H9 (cell line): ENCODE measurements at regions not wholly inside any gene's neighbourhood (a gene's known extent, or its start where the extent isn't known, plus 50 kb on each side); places are given as distances from the start of the nearest gene placed in this dataset.

Source experiments
- DNase-seq: peaks from one replicate; pipeline ENCODE4 v3.0.0-alpha.2; 2017
- H2AFZ ChIP-seq: one replicate; pipeline ENCODE4 v1.6.1; 2013; ENCODE audit warnings: mild to moderate bottlenecking, low read length, control low read depth, moderate library complexity
- H2AK5ac ChIP-seq: 2 replicates; pipeline ENCODE4 v1.6.1; 2013; ENCODE audit warnings: low read length, control low read depth, mixed read lengths; ENCODE audit not compliant: insufficient read length
- H2BK120ac ChIP-seq: one replicate; pipeline ENCODE4 v1.6.1; 2013; ENCODE audit warnings: low read depth, mild to moderate bottlenecking, low read length, control low read depth, inconsistent platforms; ENCODE audit not compliant: poor library complexity, severe bottlenecking
- H2BK12ac ChIP-seq: 2 replicates; pipeline ENCODE4 v1.6.1; 2013; ENCODE audit warnings: low read length, control low read depth, mixed read lengths, low read depth; ENCODE audit not compliant: insufficient read length
- H2BK15ac ChIP-seq: 2 replicates; pipeline ENCODE4 v1.6.1; 2013; ENCODE audit warnings: low read depth, low read length, control low read depth
- H2BK20ac ChIP-seq: one replicate; pipeline ENCODE4 v1.6.1; 2013; ENCODE audit warnings: low read depth, mild to moderate bottlenecking, low read length, control low read depth, inconsistent platforms; ENCODE audit not compliant: poor library complexity, severe bottlenecking
- H2BK5ac ChIP-seq: 2 replicates; pipeline ENCODE4 v1.6.1; 2013; ENCODE audit warnings: low read length, control low read depth, mixed read lengths; ENCODE audit not compliant: insufficient read length
- H3K14ac ChIP-seq: 2 replicates; pipeline ENCODE4 v1.6.1; 2013; ENCODE audit warnings: low read length, control low read depth; ENCODE audit not compliant: insufficient read depth
- H3K18ac ChIP-seq: 2 replicates; pipeline ENCODE4 v1.6.1; 2013; ENCODE audit warnings: low read depth, mild to moderate bottlenecking, mixed read lengths, low read length, control low read depth; ENCODE audit not compliant: insufficient read length
- H3K23ac ChIP-seq: 2 replicates; pipeline ENCODE4 v1.6.1; 2013; ENCODE audit warnings: low read length, control low read depth, mixed read lengths, low read depth; ENCODE audit not compliant: insufficient read length
- H3K23me2 ChIP-seq: 2 replicates; pipeline ENCODE4 v1.6.1; 2013; ENCODE audit warnings: low read depth, mild to moderate bottlenecking, mixed read lengths, low read length, control low read depth; ENCODE audit not compliant: insufficient read length, poor library complexity, severe bottlenecking
- H3K27ac ChIP-seq: 2 replicates; pipeline ENCODE4 v1.5.1; 2013; ENCODE audit warnings: low read length, control low read depth, mixed read lengths, low read depth; ENCODE audit not compliant: insufficient read length
- H3K27me3 ChIP-seq: 2 replicates; pipeline ENCODE4 v1.6.1; 2013; ENCODE audit warnings: low read length, control low read depth, inconsistent platforms; ENCODE audit not compliant: insufficient read depth
- H3K4ac ChIP-seq: 2 replicates; pipeline ENCODE4 v1.6.1; 2013; ENCODE audit warnings: low read depth, mild to moderate bottlenecking, control low read depth, inconsistent platforms, low read length, moderate library complexity
- H3K4me1 ChIP-seq: 2 replicates; pipeline ENCODE4 v1.6.1; 2013; ENCODE audit warnings: low read length, control low read depth, inconsistent platforms; ENCODE audit not compliant: insufficient read depth
- H3K4me2 ChIP-seq: 2 replicates; pipeline ENCODE4 v1.6.1; 2013; ENCODE audit warnings: low read length, control low read depth, mixed read lengths; ENCODE audit not compliant: insufficient read length, insufficient read depth
- H3K56ac ChIP-seq: 2 replicates; pipeline ENCODE4 v1.6.1; 2013; ENCODE audit warnings: low read depth, mild to moderate bottlenecking, mixed read lengths, low read length, control low read depth; ENCODE audit not compliant: insufficient read length
- H3K79me1 ChIP-seq: 2 replicates; pipeline ENCODE4 v1.6.1; 2013; ENCODE audit warnings: low read depth, mild to moderate bottlenecking, moderate library complexity, low read length, control low read depth, inconsistent platforms; ENCODE audit not compliant: insufficient read depth, poor library complexity, severe bottlenecking
- H3K79me2 ChIP-seq: 2 replicates; pipeline ENCODE4 v1.6.1; 2013; ENCODE audit warnings: low read length, control low read depth, inconsistent platforms; ENCODE audit not compliant: insufficient read depth
- H3K9ac ChIP-seq: 2 replicates; pipeline ENCODE4 v1.6.1; 2013; ENCODE audit warnings: low read length, control low read depth, mixed read lengths; ENCODE audit not compliant: insufficient read length; ENCODE audit errors: extremely low read depth
- H3K9me3 ChIP-seq: one replicate; pipeline ENCODE4 v1.6.1; 2013; ENCODE audit warnings: low read depth, low read length, inconsistent platforms; ENCODE audit not compliant: control insufficient read depth
- H3T11ph ChIP-seq: one replicate; pipeline ENCODE4 v1.6.1; 2013; ENCODE audit warnings: mild to moderate bottlenecking, low read length, control low read depth, inconsistent platforms
- H4K20me1 ChIP-seq: one replicate; pipeline ENCODE4 v1.6.1; 2013; ENCODE audit not compliant: control insufficient read depth, insufficient read length, insufficient read depth
- H4K5ac ChIP-seq: 2 replicates; pipeline ENCODE4 v1.6.1; 2013; ENCODE audit warnings: low read depth, mild to moderate bottlenecking, mixed read lengths, low read length, control low read depth; ENCODE audit not compliant: insufficient read length
- H4K8ac ChIP-seq: replicated peaks from 2 replicates; pipeline ENCODE4 v1.6.1; 2013; ENCODE audit warnings: low read length, control low read depth, mixed read lengths, low read depth; ENCODE audit not compliant: insufficient read length
- H4K91ac ChIP-seq: 2 replicates; pipeline ENCODE4 v1.6.1; 2013; ENCODE audit warnings: low read depth, mild to moderate bottlenecking, moderate library complexity, mixed read lengths, low read length, control low read depth; ENCODE audit not compliant: insufficient read length
- H3K27ac Mint-ChIP-seq, 3 experiments: 2 replicates in 2 of 3; 3 replicates in 1 of 3; pipeline ENCODE4 v1.8.0; 2020 to 2021; ENCODE audit warnings: mixed read lengths in 3 of 3, mild to moderate bottlenecking in 1 of 3, moderate library complexity in 1 of 3
- H3K27me3 Mint-ChIP-seq: 2 replicates; pipeline ENCODE4 v1.8.0; 2021; ENCODE audit warnings: low read depth, mild to moderate bottlenecking, moderate library complexity, mixed read lengths
- H3K36me3 Mint-ChIP-seq, 3 experiments: 2 replicates in 2 of 3; 3 replicates in 1 of 3; pipeline ENCODE4 v1.8.0; 2020 to 2021; ENCODE audit warnings: low read depth in 3 of 3, mixed read lengths in 3 of 3; ENCODE audit not compliant: insufficient read depth in 1 of 3
- H3K4me1 Mint-ChIP-seq, 2 experiments: 2 replicates each; pipeline ENCODE4 v1.8.0; 2020; ENCODE audit warnings: mixed read lengths in 2 of 2
- H3K4me3 Mint-ChIP-seq, 2 experiments: 2 replicates in 1 of 2; 3 replicates in 1 of 2; pipeline ENCODE4 v1.8.0; 2020 to 2021; ENCODE audit warnings: mild to moderate bottlenecking in 2 of 2, mixed read lengths in 2 of 2, moderate library complexity in 1 of 2
- H3K9me3 Mint-ChIP-seq, 2 experiments: 2 replicates in 1 of 2; 3 replicates in 1 of 2; pipeline ENCODE4 v1.8.0; 2020; ENCODE audit warnings: mild to moderate bottlenecking in 2 of 2, mixed read lengths in 2 of 2, moderate library complexity in 1 of 2
- CTCF ChIP-seq: fragments of 200-600 bp; sonication (generic); conservative IDR thresholded peaks from 3 replicates; pipeline ENCODE4 v1.8.0; 2021; ENCODE audit warnings: antibody characterized with exemption, mild to moderate bottlenecking
- WGBS: extraction: QIAGEN DNeasy Blood & Tissue Kit; methylation state at CpG from one replicate; pipeline ENCODE4 v1.1.7; 2013; ENCODE audit warnings: missing lambda C conversion rate, low lambda C conversion rate, mixed read lengths; ENCODE audit not compliant: insufficient read length; ENCODE audit errors: extremely low coverage; 5-methylcytosine and 5-hydroxymethylcytosine counted together

- Histone ChIP-seq H2AK5ac (no peak overlapping the region), H4K8ac (no peak overlapping the region), H3T11ph (no peak overlapping the region), H3K79me2 (no peaks in the 10 kb centered on the region), H2BK5ac (no peak overlapping the region), H3K23me2 (no peaks in the 10 kb centered on the region), H2BK15ac (no peak overlapping the region), H2AFZ (no peak overlapping the region), H2BK20ac (no peak overlapping the region), H3K14ac (no peak overlapping the region), H3K4me2 (no peak overlapping the region), H3K4me1 (no peaks in the 10 kb centered on the region), H3K23ac (no peak overlapping the region), H3K56ac (no peak overlapping the region), H2BK120ac (no peak overlapping the region), H3K27ac (no peak overlapping the region), H3K4ac (no peak overlapping the region), H4K20me1 (no peaks in the 10 kb centered on the region), H3K27me3 (no peaks in the 10 kb centered on the region), H4K5ac (no peak overlapping the region), H3K9ac (no peak overlapping the region), H3K79me1 (no peaks in the 10 kb centered on the region), H3K18ac (no peak overlapping the region), H4K91ac (no peak overlapping the region), H3K9me3 (no peaks in the 10 kb centered on the region), H2BK12ac (no peak overlapping the region)
- H3K4me3 Mint-ChIP-seq: no peak overlapping the region
- no peak for DNase-seq
- no peaks in the 10 kb centered on the region for H3K36me3 Mint-ChIP-seq
- peaks cover 0 to 5% of the 10 kb centered on the region in 2 experiments; a peak in 3 of 4 replicates for H3K4me1 Mint-ChIP-seq
- no peak for TF ChIP-seq CTCF
- H3K27ac Mint-ChIP-seq: no peak overlapping the region
- no CpG with 5 or more reads among the region's 1 CpG for WGBS
- H3K27me3 Mint-ChIP-seq: no peaks in the 10 kb centered on the region
- no peaks in the 10 kb centered on the region for H3K9me3 Mint-ChIP-seq
These were observed 68.7 kb upstream of the ACP3 start for GRCh38 chr3:132248490-132248889.
